ENCODE measurements at regions not wholly inside any gene's neighbourhood (a gene's known extent, or its start where the extent isn't known, plus 50 kb on each side); places are given as distances from the start of the nearest gene placed in this dataset.
"Not testable (repeated sequence)": the region's sequence is repeated elsewhere in the genome, so short reads cannot be mapped to it uniquely, and the experiment has no call there.

DNA sequence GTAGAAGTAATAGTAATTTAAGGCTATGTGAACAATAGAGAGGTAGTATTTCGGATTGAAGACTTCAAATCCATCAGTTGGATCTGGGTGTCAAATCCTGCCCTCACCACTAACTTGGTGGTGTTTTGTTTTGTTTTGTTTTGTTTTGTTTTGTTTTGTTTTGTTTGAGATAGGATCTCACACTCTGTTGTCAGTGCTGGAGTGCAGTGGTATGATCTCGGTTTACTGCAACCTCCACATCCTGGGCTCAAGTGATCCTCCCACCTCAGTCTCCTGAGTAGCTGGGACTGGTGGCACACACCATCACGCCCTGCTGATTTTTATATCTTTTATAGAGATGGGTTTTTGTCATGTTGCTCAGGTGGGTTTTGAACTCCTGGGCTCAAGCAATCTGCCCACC, 129.4 kb upstream of the ZNF217 start:
- DNase-seq (ENCODE audit: low read depth) = no peak

DNA sequence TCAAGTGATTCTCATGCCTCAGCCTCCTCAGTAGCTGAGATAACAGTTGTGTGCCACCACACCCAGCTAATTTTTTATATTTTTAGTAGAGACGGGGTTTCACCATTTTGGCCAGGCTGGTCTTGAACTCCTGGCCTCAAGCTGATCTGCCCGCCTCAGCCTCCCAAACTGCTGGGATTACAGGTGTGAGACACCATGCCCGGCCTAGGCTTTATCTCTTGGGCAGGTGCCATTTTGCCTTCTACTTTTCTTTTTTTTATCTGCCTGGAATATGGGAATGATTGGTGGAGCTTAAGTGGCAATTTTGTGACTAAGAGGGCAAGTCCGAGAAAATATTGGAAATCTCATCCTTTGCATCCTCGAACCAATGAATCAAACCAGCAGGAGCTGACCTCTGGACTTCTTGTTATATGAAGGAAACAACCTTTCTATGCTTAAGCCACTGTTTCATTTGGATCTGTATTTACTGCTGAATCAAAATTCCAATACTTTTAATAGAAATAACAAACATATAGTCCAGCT, 128.9 kb upstream of the ZNF217 start:
- no peak for DNase-seq (ENCODE audit: low read depth)

DNA sequence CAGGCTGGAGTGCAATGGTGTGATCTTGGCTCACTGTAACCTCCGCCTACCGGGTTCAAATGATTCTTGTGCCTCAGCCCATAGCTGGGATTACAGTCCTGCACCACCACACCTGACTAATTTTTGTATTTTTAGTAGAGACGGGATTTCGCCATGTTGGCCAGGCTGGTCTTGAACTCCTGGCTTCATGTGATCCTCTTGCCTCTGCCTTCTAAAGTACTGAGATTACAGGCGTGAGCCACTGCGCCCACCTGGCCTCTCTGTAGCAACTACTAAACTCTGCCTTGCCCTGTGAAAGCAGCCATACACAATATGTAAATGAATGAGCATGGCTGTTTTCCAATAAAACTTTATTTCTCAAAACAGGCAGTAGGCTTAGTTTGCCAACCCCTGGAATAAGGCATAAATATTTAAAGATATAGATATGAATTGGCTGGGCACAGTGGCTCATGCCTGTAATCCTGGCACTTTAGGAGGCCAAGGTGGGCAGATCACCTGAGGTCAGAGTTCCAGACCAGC, 127.9 kb upstream of the ZNF217 start:
- not testable (repeated sequence) for DNase-seq (ENCODE audit: low read depth)

DNA sequence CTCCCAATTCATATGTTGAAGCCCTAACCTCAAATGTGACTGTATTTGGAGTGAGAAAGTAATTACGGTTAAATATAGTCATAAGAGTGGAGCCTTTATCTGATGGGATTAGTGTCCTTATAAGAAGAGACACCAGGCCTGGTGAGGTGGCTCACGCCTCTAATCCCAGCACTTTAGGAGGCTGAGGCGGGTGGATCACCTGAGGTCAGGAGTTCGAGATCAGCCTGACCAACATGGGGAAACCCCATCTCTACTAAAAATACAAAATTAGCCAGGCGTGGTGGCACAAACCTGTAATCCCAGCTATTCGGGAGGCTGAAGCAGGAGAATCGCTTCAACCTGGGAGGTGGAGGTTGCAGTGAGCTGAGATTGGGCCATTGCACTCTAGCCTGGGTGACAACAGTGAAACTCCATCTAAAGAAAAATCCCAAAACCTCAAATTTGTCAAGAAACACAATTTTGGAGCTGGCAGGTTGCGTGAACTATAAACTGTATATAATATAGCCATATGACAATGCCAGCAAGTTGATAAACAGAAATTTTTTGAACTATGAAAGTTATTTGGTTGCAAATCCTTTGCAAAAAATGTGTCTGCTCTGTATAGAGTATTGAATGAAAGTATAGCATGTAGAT, 125.6 kb upstream of the ZNF217 start:
- DNase-seq (ENCODE audit: low read depth) = not testable (repeated sequence)

DNA sequence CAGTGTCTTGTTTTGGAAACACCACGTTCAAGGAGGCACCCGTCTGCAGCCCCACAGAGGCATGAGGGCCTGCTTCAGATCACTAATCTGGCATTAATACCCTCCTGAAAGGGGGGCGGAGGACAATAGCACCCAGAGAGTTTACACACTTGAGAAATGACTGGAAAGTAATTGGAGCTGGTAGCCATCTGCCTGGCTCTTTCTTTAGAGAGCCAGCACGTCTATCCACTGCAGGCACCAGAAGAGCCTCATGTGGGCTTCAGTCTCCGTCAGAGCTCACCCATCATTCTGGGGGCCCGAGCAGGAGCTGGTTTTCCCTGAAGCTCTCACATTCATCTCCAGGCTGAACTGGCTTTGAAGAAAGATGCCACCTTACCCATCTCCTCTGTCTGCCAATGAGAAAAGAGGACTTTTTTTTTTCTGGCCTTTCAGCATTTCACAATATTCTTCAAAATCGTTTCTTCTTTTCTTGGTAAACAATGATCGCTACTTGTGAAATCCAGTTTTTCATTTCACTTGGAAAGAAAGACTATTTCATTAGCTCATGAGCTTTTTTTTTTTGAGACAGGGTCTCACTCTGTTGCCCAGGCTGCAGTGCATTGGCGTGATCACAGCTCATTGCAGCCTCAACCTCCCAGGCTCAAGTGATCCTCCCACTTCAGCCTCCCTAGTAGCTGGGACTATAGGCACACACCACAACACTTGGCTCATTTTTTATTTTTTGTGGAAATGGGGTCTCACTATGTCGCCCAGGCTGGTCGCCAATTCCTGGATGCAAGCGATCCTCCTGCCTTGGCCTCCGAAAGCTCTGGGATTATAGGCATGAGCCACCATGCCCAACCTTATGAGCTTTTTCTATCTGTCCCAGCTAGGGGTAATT, 124.7 kb upstream of the ZNF217 start:
- DNase-seq (ENCODE audit: low read depth) = no peak

DNA sequence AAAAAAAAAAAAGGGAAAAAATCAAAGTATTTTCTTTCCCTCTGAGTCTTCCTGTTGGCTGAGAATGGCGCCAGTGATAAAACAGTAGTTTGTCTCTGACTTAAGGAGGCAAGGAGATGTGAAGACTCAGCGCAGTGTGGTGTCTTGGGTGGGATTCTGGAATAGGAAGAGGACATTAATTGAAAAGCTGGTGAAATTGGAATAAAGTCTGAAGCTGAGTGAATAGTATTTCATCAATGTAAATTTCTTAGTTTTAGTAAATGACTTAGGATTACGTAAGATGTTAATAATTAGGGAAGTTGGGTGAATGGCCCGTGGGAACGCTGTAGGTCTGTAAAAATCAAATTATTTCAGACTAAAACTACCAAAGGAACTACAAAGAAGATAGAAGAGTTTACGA, 122.8 kb upstream of the ZNF217 start:
- no peak for DNase-seq (ENCODE audit: low read depth)

DNA sequence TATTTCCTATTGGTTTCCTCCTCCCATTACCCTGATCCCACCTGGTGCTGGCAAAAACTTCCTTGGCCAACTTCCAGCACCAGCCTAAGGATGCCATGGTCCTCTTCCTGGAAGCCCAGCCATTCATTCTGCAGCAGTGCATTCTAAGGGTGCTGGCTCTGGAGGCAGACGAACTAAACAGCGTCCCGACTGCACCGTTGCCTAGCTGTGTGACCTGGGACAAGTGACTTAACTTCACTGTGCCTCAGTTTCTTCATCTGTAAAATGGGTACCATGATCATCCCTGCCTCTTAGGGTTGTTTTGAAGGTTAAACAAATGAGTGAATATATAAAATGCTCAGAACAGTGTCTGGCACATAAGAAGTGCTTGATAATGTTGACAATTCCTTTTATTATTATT, 120.9 kb upstream of the ZNF217 start:
- no peak for DNase-seq (ENCODE audit: low read depth)

DNA sequence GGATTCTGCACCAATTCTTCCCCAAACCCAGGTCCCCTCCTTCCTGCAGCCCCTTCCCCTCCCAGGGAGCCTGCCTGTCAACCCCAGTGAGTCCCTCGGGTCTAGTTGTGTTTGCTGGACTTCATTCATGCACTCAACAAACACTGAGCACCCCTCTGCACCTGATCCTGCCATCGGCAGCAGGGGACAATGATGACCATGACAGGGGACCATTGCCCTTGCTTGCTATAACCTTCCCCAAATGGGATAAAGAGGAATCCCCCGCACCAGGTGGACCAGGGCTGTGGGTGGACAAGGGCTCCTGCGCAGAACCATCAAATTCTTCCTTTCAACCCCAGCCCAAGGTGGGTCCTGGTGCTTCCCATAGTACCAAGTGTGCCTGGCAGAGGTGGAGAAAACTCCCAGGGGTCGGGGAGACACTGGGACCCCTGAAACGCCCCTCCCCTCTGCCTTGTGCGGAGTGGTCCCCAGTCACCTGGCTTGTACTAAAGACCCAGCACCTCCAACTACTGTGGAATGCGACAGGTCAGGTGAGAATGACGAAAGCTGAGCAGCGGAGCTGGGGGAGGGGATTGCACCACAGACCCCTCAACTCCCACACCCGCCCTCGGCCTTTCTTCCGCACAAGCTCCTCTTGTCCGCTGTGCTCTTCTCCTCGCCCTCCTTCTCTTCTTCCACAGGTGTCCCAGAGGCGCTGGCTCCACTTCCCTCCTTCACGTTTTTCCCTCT, 119.9 kb upstream of the ZNF217 start:
- no peak for DNase-seq (ENCODE audit: low read depth)

DNA sequence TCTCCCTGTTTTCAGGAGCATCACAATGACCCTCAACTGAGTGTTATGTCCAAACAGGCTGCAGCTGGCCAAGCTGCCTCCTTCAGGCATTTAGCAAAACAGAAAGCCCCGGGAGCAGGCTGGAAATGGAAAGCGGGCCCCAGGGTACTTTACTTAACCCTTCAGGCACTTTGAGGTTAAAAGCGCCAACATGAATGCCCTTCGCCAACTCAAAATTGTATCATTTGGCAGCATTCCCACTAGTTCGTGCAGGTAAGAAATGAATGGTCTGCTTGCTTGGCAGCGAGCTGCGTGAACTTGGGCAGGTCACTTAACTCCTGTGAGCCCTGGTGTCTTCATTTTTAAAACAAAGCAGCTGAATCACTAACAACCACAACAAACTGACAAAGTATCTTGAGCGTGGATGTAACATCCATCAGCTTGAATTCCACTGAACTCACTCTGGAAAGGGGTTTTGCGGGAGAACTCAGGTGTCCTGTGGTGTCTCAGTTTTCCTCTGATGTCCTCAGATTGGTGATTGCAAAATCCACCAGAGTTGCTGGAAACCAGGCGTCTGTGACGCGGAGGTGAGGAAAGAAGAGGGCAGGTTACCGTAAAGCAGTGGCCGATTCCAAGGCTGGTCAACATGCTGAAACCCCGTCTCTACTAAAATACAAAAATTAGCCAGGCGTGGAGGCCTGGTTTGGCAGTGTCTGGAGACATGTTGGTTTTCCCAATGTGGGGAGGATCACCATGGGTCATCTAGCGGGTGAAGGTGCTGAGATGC, 118.8 kb upstream of the ZNF217 start:
- no peak for DNase-seq (ENCODE audit: low read depth)

DNA sequence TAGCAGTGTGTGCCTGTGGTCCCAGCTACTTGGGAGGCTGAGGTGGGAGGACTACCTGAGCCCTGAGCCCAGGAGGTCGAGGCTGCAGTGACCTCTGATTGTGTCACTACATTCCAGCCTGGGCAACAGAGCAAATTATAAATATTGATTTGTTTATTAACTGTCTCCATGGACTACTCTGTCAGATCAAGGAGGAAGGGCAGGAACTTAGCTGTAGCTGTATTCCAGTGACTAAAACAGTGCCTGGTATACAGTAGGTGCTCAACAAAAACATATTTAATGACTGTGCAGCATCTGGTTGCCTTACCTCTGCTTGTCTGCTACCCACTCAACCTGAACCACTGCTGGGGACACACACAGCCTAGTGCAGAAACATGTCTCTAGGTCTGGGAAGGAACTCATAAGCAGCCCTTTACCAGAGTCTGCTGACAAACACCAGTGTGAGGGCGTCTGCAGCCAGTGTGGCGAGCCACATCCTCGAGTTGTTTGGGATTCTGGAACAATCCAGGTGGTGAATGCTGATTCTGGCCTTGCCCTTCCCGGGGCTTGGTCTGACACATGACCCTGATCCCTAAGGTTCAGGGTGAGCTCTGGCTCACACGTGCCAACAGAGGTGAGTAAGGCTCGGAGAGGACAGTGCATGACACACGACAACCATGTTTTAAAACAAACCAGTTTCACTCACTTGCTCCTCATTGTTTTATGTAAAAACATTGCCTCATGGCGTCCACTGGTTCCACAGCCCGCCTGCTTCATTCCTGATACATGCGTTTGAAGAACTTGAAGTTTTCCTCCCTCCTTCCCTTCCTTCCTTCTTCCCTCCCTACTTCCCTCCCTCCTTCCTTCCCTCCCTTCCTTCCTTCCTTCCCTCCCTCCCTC, 117.9 kb upstream of the ZNF217 start:
- no peak for DNase-seq (ENCODE audit: low read depth)

DNA sequence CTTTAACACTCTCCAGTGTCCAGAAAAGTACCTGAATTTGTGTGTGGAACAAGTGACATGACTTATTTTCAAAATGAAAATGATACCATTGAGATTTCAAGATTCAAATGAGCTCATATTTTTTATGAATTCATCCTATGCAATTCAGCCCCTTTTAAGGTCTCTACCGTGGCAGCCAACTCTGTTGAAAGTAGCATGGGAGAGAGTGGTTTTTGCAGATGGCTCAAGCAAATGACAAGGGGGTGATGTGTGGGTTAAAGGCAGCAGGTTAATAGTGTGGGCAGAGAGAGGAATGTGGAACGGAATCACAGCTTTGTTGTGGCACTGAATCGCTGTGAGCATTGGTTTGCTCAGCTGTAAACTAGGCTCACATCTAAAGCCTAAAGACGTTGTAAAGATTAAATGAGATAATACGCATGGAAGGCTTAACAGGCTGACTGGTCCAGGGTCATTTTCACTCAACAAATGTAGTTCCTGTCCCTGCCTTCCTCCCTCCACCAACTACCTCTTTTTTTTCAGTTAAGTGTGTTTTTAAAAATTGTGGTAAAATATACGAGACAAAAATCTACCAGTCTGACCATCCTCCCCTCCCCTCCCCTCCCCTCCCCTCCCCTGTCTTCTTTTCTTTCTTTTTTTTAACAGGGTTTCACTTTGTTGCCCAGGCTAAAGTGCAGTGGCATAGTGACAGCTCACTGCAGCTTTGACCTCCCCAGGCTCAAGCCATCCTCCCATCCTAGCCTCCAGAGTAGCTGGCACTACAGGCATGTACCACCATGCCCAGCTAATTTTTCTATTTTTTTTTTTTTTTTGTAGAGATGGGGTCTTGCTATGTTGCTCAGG, 114.7 kb upstream of the ZNF217 start:
- DNase-seq (ENCODE audit: low read depth) = peak; percentile 34

DNA sequence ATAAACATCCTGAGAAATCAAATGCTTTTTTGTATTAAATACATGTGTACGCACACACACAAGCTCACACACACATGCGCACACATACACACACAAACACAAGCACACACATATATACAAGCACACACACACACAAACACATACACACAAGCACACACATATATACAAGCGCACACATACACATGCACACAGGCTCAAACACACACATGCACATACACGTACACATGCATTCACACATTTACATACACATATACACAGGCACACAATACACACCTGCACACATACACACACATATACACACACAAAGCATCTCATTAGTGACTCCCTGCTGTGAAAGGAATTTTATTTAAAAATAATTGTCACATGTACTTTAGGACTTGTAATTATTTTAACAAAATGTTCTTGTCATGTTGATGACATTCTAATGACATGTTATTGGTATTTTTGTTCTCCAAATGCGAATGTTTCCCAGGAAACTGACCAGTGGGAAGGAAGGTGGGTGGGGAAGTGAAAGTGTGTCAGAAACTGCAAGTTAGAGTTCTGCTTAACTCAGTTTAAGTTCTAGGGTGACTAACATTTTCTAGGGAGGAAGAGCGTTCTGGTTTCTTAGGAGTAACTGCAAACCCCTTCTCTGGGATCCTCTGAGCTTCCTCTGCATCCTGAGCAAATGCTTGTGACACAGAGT, 113.9 kb upstream of the ZNF217 start:
- DNase-seq (ENCODE audit: low read depth) = no peak

DNA sequence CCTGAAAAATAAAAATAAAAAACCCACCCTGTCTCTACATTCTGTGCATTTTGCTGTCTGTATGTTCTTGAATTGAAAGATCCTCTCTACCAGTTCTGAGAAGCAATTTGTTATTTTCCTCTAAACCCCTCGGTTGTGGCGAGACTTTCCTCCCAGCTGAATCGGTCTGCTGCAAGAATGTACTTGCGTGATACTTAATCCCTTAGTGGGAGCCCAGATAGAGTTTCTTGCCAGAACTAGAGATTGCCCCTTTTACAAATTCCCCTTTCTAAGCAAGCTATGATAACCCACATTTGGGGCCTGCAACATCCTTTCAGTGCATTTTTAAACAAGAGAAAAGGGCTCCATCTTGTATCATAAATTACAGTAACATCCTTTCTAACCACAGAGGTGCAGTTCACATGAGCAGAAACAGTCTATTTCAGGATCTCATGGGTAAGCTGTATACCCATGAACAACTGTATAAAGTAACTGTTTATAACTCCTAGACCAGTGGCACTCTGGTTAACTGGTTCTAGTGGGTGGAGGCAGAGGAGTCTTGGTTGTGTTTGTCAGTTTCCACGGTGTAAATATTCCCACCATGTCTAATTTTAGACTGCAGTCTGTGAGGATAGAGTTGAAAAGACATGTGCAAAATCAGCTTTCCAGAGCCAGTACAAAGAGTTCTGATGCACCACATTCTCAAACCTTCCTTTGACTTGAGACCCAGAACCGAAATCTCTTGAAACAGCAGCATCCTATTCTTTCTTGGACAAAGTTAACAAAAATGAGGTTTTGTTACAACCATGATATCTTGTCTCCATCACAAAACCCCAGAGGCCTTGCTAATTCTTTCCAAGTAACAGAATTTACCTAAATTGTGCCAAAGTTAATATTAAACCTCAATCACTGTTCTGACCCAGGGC, 113.1 kb upstream of the ZNF217 start:
- no peak for DNase-seq (ENCODE audit: low read depth)

DNA sequence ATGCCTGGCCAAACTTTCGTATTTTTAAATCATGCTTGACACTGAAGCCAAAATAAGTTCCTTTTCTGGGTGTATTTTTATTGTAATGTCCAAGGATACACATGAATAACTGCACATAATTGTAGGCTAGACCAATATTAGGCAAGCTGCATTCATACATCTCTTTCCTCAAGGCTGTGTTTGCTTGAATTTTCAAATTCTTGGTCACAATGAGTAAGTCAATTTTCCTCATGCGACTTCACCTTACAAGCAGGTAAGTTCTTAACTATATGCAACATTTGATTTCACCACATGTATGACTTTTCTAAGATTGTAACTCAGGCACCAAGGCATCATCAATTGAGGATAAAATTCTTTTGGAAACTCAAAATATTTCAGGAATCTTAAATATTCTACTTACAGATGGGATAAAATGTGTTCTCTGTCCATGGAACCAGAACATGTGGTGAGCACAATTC, 112.4 kb upstream of the ZNF217 start:
- no peak for DNase-seq (ENCODE audit: low read depth)

DNA sequence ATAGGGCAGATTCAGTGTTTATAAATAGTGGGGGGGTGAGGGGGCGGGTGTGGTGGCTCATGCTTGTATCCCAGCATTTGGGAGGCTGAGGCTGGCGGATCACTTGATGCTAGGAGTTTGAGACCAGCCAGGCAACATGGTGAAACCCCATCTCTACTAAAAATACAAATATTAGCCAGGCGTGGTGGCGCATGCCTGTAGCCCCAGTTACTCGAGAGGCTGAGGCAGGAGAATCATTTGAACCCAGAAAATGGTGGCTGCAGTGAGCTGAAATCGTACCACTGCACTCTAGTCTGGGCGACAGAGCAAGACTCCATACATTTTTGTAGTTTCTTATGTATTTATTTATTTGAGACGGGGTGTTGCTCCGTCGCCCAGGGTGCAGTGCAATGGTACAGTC, 109.0 kb upstream of the ZNF217 start:
- DNase-seq (ENCODE audit: low read depth) = no peak

DNA sequence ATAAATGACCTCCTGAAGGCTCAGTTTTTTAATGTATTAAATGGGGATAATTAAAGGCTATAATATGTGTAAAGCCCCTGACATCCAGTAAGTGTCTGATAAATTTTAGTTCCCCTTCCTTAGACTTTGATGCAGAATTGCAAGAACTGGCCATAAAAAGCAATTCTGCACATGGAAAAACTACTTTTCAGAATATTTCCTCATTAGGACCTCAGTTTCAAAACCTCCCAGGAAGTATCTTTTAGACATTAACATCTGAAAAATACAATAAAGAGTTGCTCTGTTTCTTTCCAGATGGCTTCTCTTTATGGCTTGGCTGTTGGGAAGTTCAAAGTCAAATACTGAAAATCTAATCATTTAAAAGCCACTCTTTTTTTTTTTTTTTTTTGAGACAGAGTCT, 106.3 kb upstream of the ZNF217 start:
- no peak for DNase-seq (ENCODE audit: low read depth)

DNA sequence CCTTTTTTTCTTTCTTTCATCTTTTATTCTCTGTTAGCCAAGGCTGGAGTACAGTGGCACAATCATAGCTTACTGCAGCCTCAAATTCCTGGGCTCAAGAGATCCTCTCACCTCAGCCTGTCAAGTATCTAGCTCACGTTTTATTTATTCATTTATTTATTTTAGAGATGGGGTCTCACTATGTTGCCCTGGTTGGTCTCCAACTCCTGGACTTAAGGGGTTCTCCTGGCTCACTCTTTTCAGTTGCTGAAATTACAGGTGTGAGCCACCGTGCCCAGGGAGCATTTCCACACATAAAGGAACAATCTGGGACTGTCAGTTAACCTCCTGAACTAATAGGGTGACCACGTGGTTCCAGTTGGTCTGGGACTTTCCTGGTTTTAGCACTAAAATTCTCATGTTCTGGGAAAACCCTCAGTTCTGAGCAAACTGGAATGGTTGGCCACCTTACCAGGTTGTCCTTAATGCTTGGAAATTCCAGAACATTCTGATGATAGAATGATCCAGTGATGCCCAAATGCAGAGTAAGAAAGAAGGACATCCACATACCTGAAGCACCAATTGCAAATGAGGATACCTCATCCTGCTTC, 105.5 kb upstream of the ZNF217 start:
- DNase-seq (ENCODE audit: low read depth) = no peak
